A673 (cell line): ENCODE measurements at regions not wholly inside any gene's neighbourhood (a gene's known extent, or its start where the extent isn't known, plus 50 kb on each side); places are given as distances from the start of the nearest gene placed in this dataset. TPM values are rescaled to one million over a fixed set of nuclear protein-coding genes. Genes with fewer than 3 reads are reported as not detected.
"Not testable (repeated sequence)": the region's sequence is repeated elsewhere in the genome, so short reads cannot be mapped to it uniquely, and the experiment has no call there.

ENCODE experiments used
- BruUV-seq: library from RNA; stranded (reverse); fragments of 400-500 nt; replicated peaks from 2 replicates; lab custom pipeline; 2021; lab: Mats Ljungman, UMichigan
- CTCF ChIA-PET: fragments of 300-600 bp; sonication (Branson Sonifier 250); formaldehyde crosslinking; loops from one replicate; lab custom pipeline; 2022; ENCODE audit warnings: antibody characterized with exemption; lab: Charles Lee
- POLR2A ChIA-PET: fragments of 300-600 bp; sonication (Branson Sonifier 250); formaldehyde crosslinking; loops from one replicate; lab custom pipeline; 2022; ENCODE audit warnings: antibody characterized with exemption; ENCODE audit not compliant: low non-redundant PET; lab: Charles Lee
- DNase-seq: peaks from one replicate; pipeline ENCODE4 v3.0.0-alpha.2; 2015; ENCODE audit warnings: low spot score
- H3K27ac ChIP-seq: fragments of 200-600 bp; sonication (generic); 2 replicates; pipeline ENCODE4 v1.5.1; 2016; ENCODE audit warnings: mixed run types, low read depth, mild to moderate bottlenecking, mixed read lengths, antibody characterized with exemption, low read length; ENCODE audit not compliant: poor library complexity, severe bottlenecking
- H3K27me3 ChIP-seq: fragments of 200-600 bp; sonication (generic); replicated peaks from 2 replicates; pipeline ENCODE4 v1.6.1; 2017; ENCODE audit warnings: mixed run types, low read depth, mild to moderate bottlenecking, mixed read lengths, antibody characterized with exemption, low read length; ENCODE audit not compliant: insufficient read depth, poor library complexity
- H3K36me3 ChIP-seq: fragments of 200-600 bp; sonication (generic); 2 replicates; pipeline ENCODE4 v1.6.1; 2016; ENCODE audit warnings: mixed run types, mild to moderate bottlenecking, mixed read lengths, antibody characterized with exemption, low read length; ENCODE audit not compliant: insufficient read depth, poor library complexity, severe bottlenecking
- H3K4me1 ChIP-seq: fragments of 200-600 bp; sonication (generic); 2 replicates; pipeline ENCODE4 v1.6.1; 2017; ENCODE audit warnings: mixed run types, mild to moderate bottlenecking, mixed read lengths, antibody characterized with exemption, low read length; ENCODE audit not compliant: insufficient read depth, poor library complexity, severe bottlenecking
- H3K4me3 ChIP-seq: fragments of 200-600 bp; sonication (generic); 2 replicates; pipeline ENCODE4 v1.5.1; 2016; ENCODE audit warnings: low read depth, mixed run types, mild to moderate bottlenecking, mixed read lengths, low read length; ENCODE audit not compliant: poor library complexity, severe bottlenecking
- H3K9me3 ChIP-seq: fragments of 200-600 bp; sonication (generic); 2 replicates; pipeline ENCODE4 v1.6.1; 2016; ENCODE audit warnings: mixed run types, low read depth, mild to moderate bottlenecking, mixed read lengths, antibody characterized with exemption, low read length; ENCODE audit not compliant: poor library complexity, severe bottlenecking
- EZH2 ChIP-seq: fragments of 200-600 bp; sonication (generic); IDR thresholded peaks from 2 replicates; pipeline ENCODE4 v1.6.1; 2017; ENCODE audit warnings: borderline replicate concordance, low read depth, mild to moderate bottlenecking, mixed read lengths, antibody characterized with exemption, low read length; ENCODE audit not compliant: poor library complexity, severe bottlenecking
- intact Hi-C: fragments of 100-400 bp; cut with micrococcal nuclease; formaldehyde crosslinking; loops from one replicate; pipeline ENCODE4 v1.10.0; 2022; ENCODE audit not compliant: unreplicated experiment
- microRNA-seq: library from miRNA; unstranded; fragments of <30 nt; microRNA quantifications from one replicate; pipeline ENCODE4 v1.2.0, GENCODE V29; 2021
- TF ChIP-seq, protein P1 (sequence below): fragments of 300-800, 200-600 bp; sonication (generic); conservative IDR thresholded peaks from 2 replicates; pipeline ENCODE4 v1.5.1; 2017; ENCODE audit warnings: low read depth, mild to moderate bottlenecking, antibody characterized with exemption, low read length, moderate library complexity, mixed read lengths

DNA sequence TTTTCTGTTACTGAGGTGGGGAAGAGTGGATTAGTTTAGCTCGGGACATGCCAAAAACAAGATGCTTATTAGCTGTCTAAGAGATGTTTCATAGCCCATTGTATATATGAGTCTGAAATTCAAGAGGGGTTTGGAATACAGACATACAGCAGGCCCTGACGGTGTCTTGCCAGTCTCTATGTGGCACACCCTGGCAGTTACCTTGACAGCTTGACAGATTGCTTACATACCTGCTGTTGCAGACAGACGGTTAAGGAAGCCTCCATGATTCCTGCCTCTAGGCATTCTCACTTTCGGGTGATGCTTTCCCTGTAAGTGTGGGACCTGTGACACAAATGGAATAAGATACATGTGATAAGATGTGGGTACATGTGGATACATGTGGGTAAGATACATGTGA lies 95.0 kb downstream of the QRSL1 start:
- Histone ChIP-seq H3K4me3 (no peak overlapping the region), H3K9me3 (no peaks in the 10 kb centered on the region), H3K27me3 (no peaks in the 10 kb centered on the region), H3K36me3 (no peaks in the 10 kb centered on the region), H3K4me1 (peaks cover 10% of the 10 kb centered on the region), H3K27ac (no peak overlapping the region)
- DNase-seq = no peak
- TF ChIP-seq, protein P1, sequence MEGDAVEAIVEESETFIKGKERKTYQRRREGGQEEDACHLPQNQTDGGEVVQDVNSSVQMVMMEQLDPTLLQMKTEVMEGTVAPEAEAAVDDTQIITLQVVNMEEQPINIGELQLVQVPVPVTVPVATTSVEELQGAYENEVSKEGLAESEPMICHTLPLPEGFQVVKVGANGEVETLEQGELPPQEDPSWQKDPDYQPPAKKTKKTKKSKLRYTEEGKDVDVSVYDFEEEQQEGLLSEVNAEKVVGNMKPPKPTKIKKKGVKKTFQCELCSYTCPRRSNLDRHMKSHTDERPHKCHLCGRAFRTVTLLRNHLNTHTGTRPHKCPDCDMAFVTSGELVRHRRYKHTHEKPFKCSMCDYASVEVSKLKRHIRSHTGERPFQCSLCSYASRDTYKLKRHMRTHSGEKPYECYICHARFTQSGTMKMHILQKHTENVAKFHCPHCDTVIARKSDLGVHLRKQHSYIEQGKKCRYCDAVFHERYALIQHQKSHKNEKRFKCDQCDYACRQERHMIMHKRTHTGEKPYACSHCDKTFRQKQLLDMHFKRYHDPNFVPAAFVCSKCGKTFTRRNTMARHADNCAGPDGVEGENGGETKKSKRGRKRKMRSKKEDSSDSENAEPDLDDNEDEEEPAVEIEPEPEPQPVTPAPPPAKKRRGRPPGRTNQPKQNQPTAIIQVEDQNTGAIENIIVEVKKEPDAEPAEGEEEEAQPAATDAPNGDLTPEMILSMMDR = no peak
- TF ChIP-seq EZH2 = no peak
- POLR2A ChIA-PET = no interaction called here
- no TSS peak for BruUV-seq
- intact Hi-C loops = no loop called here
- CTCF ChIA-PET = interaction anchor here (0.6 kb wide), 1 partner anchor 172 kb away, joined by 7 read pairs; no protein-coding TSS in a partner anchor

DNA sequence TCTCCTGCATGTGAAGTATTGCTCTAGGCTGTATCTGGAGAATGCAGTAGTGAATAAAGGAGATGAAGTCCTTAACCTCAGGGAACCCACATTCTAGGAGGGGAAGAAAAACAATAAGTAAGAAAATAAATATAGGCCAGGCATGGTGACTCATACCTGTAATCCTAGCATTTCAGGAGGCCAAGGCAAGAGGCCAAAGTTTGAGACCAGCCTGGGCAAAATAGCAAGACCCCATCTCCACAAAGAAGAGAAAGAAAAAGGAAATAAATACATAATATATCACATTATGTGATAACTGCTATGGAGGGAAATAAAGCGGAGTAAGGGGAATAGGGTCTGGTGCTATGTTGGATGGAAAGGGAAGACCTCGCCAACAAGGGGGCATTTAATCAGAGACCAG lies 94.0 kb downstream of the QRSL1 start:
- BruUV-seq, CTCF ChIA-PET, H3K9me3 ChIP-seq, H3K4me1 ChIP-seq, H3K27me3 ChIP-seq, POLR2A ChIA-PET, intact Hi-C loops, DNase-seq, H3K27ac ChIP-seq, H3K4me3 ChIP-seq, H3K36me3 ChIP-seq: not testable (repeated sequence)

DNA sequence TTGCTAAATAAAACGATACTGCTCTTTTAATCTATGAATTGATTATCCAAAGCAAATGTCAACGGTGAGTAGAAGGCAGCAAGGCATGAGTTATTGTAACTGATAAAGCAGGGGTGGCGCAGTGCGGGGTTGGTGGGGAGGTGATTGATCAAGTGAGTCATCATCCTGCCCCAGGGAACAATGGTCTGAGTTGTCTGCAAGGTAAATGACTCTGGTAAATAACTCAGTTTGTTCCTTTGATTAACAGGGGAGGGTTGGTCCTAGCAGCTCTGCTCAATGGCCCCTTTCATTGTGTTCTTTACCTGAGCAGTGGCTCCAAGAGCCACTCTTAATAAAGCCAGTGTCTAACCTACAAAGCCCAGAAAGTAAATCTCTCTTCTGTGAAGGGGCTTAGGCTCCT lies 91.8 kb downstream of the QRSL1 start:
- POLR2A ChIA-PET, CTCF ChIA-PET, H3K4me3 ChIP-seq, DNase-seq, H3K9me3 ChIP-seq, H3K27ac ChIP-seq, intact Hi-C loops, BruUV-seq, H3K27me3 ChIP-seq, H3K36me3 ChIP-seq, H3K4me1 ChIP-seq: not testable (repeated sequence)

Small RNA genes in the stretch of these regions (microRNA-seq; reads per million reads assigned to microRNA genes)
- not detected for gene MIR587
